ENCODE measurements at regions not wholly inside any gene's neighbourhood (a gene's known extent, or its start where the extent isn't known, plus 50 kb on each side); places are given as distances from the start of the nearest gene placed in this dataset.

DNA sequence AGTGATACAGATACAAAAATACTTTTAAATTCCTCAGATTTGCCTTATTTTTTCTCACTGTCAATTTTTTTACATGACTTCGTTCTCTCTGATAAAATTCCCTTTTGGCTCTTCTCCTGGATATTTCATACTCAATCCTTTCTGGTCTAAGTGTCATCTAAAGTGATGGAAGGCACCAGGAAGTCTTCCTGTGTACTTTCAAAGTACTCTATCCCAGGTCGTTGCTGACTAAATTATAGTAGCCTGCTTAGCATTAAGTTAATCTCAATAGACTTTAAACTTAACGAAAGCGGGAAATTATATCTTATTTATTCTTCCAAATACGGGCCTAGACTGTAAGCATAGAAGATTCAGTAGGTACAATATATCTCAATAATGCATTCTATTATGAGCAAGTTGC is 67.8 kb downstream of the CASP12 start:
- DNase-seq (ENCODE audit: low spot score), result peak; percentile 4

DNA sequence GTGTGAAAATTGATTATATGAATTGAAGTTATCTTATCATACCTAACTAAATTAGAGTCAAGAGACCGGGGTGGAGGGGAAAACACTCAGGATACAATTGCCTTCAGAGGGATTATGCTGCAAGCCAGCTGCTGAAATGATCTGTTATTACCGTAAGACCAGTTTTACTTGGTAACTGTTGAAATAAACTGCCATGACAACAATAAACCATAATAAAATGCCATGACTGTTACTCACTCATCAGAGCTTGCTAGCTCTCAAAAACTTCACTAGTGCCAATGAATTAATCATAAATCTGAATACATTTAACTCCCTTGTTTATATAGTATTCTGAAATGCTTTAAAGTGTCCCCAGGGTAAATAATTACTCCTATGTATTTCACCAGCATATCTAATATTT is 68.2 kb downstream of the CASP12 start:
- DNase-seq (ENCODE audit: low spot score), result peak; percentile 39

DNA sequence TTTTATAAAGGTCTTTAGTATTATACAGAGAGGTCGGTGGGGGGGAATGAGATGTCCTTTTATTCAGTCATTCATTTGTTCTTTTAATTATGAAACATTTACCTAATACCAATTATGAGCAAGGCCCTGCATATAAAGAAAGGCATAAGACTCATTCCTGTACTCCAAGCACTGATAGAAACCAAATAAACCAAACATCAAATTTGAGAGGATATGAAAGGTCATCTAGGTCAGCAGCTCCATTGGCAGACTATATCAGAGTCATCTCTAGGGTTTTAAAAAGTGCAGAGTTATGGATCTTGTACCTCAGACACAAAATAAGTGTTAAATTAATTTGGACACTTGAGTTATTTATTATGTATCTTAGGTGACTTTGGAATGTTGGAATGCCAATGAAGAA is 71.5 kb downstream of the CASP12 start:
- no peak for DNase-seq (ENCODE audit: low spot score)

DNA sequence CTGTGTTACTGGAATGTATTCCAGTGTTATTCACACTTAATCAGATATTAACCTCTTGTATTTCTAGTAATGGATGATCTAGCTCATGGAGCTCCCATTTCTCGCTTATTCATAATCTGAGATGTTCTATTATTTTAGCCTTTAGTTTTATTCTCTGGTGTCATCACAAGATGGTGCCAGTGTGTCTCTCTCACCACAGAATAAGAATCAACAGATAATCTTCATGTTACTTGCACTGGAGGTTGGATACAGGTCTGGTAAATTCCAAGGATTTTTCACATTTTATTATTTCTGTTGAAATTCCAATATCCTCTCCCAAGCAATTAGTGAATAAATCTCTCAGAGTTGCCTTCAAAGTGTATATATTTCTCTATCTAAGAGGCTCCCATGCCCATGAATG is 74.6 kb downstream of the CASP12 start:
- DNase-seq (ENCODE audit: low spot score), result no peak

DNA sequence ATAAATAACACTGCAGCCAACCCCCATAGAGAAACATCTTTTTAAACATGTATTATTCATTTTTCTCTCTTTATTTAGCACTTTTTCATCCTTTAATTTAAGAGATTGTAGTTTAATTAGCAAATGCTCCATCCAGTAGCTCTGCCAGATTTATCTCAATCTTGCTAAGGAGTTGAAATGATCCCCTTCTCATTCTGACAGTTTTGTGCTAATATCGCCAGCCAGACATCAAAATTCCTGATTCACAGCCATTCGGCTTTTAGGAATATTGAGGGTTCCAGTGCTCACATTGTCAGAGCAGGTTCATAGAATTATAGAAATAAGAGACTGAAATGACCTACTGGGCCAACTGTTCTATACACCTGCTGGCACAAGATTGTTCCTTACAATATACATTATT is 77.8 kb downstream of the CASP12 start:
- no peak for DNase-seq (ENCODE audit: low spot score)

DNA sequence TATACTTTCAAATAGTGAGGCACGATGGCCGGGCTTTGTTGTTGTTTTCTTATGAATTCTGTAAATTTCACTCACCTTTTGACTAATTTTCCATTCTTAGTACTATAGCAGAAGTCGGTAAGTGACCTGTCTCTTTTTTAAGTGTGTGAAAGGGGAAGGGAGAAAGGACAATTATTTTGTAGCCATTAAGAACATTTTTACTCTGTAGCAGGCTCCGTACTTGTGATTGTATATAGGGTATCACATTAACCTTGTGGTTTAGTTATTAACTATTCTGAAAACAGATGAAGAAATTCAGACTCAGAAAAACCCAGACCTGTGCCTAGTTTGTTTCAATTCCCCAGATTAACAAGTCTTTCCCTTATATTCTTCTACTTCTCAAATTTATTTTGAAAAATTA is 78.7 kb downstream of the CASP12 start:
- no peak for DNase-seq (ENCODE audit: low spot score)

DNA sequence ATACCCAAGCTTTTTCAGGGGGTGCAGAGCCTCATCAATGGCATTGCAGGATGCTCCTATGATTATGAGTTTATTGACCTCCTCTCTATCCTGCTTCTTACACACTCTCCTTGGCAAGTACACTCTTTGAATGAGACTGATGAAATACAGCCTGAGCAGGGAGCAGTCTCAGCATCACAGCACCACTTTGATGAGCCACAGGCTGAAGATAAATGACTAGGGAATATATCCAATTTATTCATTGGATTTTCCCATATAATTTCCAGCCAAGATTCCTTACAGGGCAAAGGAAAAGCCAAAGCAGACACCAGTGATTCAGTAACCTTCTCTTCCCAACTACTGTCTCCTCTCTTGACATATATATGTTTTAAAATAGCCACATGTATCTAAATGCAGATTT is 79.2 kb downstream of the CASP12 start:
- peak; percentile 58 for DNase-seq (ENCODE audit: low spot score)

DNA sequence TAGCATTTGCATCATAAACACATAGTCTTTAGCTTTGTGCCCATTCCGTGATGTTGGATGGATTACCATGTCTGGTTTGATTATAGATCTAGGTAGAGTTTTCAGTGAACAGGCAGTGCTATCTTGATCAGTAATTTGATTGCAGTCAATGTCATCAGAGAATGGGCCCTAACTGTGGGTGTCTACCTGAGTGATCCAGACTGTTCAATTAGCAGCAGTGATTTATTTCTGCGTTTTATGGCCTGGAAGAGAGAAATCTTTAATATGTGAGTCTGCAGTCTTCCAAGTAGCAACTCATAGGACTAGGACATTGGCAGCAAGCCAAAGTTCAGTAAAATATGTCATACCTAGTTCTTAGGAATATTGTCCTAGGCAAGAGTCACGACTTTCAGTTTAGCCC is 80.3 kb downstream of the CASP12 start:
- no peak for DNase-seq (ENCODE audit: low spot score)

DNA sequence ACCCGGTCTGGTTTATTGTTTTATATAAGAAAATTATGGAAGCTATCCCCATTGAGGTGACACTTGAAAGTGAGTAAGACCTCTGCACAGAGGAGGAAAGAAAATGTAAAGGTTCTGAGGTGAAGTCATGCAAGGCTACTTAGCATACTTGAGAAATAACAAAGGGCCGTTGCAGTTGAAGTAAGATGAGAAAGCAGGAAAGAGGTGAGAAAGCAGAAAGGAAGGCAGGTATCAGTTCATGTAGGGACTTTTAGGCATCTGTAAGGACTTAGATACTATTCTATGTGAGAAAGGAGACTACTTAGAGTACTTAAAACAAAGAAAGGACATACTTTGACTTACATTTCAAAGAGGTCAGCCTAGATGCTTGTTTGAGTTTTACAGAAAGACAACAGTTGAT is 84.7 kb downstream of the CASP12 start:
- no peak for DNase-seq (ENCODE audit: low spot score)

DNA sequence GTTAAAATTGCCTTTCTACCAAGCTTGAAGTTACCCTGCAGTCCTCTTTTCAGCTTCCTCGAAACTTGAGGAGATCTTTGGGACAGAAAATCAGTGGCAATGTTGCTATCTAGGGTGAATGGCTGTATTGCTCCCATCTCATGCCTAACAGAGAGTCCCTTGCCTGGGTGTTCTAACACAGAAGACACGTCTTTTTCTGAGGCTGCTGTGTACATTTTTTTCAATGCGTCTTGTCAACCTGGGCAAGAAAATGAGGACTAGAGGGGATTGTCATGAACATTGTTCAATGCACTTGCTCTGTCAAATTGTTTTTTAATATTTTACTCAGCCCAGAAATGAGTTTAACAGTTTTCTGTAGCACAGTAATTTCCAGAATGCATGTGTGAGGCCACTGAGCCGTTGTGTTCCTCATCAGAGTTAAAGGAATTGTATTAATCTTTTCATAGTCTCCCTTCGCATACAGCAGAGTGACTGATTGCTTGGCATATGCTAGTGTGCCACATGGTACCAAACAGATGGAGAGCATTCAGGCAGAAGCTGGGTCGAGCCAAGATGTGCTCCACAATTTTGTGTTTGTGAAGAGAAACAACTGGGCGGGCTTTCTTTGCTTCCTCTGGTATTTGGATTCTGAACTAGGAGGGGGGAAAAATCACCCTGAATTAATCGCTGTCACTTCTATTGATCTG is 86.0 kb downstream of the CASP12 start:
- no peak for DNase-seq (ENCODE audit: low spot score)

DNA sequence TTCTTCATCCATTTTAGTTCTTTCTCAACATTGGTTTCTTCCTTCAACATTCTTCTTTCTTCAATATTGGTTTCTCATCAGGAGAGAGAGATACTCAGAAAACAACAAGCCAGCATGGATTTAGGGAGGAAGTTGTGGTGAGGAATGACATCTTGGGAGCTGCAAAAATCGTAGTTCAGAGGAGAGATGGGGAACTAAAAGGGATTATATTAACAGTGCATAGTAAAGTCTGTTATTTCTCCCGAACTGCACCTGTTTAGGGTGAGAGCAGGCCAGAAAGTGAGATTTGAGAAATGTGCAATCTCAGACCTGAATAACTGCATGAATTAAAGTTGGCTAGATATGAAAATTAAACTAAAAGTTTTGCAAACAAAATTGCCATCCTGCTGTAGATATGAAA is 94.5 kb downstream of the CASP12 start:
- no peak for DNase-seq (ENCODE audit: low spot score)

DNA sequence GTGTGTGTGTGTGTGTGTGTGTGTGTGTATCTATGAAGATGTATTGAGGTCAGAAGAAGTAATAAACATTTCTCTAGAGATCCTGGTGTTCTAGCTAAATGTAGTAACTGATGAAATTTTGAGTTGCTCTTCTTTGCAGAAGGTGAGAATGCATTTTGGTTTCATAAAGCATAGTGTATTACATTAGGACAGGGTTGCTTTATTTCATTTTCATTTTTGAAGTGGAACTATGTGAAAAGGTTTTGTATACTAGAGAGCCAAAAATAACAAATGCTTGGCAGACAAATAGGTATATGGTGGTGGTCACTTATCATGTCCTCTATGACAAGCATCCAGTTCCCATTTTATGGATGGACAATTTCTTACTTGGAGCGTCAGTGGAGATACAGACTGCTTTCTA is 99.0 kb downstream of the CASP12 start:
- no peak for DNase-seq (ENCODE audit: low spot score)

DNA sequence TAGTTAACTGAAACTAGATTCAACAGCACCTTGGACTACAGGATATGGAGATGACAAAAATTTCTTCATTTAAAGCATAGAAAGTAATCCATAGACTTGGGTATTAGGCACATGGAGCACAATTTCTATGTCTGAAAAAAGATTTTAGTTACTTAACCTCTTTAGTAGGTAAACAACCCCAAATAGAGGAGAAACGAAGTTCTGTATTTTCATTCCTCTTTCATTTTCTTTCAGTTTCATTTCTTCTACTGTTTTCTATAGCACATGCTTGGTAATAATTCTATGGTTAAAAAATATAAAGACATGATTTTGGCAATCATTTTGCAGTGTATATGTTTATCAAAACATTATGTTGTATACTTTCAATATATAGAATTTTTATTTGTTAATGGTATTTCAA is 99.5 kb downstream of the CASP12 start:
- no peak for DNase-seq (ENCODE audit: low spot score)

DNA sequence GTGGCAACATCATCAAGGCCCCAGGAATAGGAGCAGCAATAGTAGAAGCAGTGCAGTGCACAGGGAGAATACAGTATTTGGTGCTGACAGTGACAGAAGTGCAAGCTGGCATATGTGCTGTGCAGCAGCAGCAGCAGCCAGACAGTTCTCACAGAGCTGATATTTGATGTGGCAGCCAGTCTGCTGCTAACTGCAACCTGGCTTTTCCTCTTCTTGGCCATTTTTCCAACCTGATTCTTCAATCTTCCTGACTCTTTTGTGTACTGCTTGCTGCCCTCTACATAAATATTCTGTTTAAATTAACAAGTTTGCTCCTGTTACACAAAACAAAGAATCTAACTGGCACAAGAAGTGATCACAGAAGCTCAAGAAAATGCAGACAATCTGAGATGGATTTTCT is 102.0 kb downstream of the CASP12 start:
- no peak for DNase-seq (ENCODE audit: low spot score)

DNA sequence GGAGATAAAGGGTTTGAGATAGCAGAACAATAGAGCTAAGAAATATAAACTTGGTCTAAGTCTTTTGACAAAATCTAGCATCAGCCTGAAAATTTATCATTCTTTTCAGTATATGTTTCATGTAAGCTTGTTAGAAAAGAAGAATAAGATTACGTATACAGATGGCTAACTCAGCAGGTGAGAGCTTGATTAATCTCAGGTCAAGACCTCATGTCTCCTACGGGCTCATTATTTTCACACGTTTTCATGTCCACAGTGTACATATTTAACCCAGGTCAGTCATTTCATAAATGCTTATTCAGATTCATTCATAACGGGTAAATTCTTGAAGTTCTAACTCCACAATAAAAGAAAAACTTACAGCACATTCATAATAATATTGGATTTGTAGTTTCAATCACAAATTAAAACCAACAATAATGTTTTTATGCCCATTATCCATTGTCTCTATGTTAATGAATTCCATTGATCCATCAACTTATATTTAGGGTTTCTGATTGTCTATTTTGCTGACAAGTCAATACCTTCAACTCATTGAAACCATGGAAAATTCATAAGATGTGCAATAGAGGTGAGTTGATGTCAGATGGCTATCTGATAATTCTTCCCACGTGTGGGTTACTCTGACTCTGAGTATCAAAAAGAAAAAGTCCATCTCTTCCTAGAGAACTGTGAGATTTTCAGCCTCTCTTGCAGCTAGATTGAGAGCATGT is 102.6 kb downstream of the CASP12 start:
- DNase-seq (ENCODE audit: low spot score), result no peak

DNA sequence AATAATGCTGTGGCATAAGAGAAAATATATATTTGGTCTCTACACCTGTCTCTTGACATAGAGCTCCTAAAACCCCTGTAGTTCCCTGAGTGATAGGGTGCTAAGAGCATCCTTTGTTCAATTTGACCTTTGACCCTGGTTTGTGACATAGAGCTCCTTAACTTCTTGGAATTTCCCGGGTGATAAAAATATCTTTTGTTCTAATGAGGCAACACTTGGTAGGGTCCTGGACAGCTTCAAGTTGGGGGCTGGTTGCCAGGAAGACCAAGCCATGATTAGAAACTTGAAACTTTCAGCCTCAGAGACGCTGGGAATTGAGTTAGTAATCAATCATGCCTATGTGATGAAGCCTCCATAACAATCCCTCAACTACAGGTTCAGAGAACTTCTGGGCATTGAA is 105.4 kb downstream of the CASP12 start:
- no peak for DNase-seq (ENCODE audit: low spot score)

DNA sequence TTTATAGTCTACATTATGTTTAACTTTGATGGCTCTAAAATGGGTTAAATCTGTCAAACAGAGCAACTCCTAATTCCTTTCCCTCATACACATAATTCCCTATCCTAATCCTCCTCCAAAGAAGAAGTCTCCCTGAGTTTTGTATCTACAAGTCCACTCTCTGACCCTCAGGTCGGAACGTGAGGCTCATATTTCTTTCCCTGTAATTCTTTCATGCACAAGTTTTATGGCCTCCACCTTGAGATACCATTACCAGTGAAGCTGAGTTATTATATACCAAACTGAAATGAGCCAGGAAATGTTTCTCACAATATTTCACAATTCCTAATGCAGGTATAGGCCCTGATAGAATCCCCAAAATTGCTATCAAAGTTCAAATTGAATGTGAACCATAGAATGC is 106.4 kb downstream of the CASP12 start:
- DNase-seq (ENCODE audit: low spot score), result no peak

DNA sequence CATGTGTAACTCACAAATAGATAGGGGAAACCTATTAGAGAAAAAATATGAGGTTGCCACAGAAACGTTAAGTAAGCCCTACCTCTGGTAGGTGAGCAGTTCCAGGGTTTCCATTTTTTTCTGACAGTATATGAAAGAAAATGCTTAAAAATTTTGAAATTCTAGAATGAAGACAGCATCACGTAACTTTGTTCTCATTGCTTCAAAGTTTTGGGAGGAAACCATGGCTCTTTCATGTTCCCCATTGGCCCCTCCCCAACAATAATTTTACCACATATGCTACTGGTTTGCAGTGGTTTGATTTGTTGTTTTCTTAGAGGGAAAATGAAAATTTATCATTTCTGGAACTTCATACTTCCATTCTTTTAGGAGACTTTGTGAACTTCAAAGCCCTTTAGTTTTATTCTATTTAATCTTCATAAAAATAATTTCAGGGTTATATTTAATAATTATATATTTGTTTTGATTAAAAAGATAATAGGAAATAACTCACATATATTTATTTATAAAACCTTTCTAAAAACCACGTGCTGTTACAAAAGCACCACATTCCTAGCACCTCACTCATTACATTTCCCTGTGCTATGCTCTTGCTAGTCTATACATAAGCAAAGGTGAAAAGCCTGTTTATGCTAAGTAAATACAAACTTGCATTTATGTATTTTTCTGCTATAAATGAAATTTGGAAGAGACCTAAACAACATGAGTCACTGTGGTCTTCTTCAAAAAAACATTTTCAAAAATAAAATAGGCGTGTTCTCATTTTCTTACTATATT is 113.4 kb downstream of the CASP12 start:
- DNase-seq (ENCODE audit: low spot score), result no peak

DNA sequence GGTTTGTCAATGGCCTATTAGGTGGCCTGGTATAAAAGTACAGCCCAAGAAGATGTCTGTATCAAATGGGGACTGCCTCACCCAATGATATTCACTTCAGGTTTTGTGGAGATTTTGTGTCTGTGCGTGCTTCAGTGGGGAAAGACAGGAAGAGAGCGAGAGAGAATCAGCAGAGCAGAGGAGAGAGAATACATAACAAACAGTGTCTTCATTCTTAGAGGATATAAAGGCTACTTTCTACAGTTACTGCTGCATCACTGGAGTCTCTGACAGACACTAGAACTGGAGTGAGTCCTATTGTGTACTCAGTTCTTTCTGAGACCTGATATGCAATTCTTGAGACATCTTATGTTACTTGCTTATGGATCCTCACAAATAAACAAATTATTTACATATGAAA is 115.0 kb downstream of the CASP12 start:
- DNase-seq (ENCODE audit: low spot score), result no peak

DNA sequence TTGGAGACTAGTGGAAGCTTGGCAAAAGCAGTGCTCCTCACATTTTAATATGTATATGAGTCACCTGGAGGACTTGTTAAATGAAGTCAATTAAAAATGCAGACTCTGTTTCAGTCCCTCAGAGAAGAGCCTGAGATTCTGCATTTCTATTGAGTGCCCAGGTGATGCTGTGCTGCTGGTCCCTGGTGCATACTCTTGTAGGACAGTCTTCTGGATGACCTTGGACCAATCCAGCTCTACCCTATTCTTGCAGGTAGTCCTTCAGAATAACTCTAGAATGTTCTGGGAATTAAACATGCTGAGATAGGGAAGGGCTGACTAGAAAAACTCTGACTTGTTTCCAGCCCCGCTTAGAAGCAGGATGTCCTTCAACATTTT is 115.9 kb downstream of the CASP12 start:
- DNase-seq (ENCODE audit: low spot score), result no peak

DNA sequence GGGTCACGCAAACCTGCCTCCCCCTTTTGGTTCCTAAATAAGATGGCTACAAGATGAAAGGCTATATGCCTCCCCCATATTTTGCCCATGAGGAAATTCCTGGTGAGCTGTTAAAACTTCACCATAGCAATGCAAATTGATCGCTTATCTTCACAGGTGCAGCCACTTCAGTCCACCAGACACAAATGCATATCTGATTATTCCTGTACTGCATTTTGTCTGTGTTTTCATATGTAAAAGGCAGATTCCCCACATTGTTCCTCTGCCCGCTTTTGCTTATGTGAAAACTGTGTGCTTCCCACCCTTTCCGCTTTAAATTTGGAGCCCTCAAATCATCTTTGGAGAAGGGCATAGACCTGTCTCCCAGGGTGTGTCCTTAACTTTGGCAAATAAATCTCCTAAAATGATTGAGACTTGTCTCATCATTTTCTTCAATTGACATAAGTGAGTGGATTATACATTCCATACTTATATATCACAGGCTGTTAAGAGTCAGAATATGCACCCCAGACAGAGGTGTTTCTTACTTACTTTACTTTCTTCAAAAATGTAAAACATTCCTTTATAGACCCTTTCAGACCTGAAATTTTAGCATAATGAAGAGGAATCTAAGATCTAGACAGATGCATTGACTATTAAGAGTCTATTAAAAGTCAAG is 116.4 kb downstream of the CASP12 start:
- no peak for DNase-seq (ENCODE audit: low spot score)

DNA sequence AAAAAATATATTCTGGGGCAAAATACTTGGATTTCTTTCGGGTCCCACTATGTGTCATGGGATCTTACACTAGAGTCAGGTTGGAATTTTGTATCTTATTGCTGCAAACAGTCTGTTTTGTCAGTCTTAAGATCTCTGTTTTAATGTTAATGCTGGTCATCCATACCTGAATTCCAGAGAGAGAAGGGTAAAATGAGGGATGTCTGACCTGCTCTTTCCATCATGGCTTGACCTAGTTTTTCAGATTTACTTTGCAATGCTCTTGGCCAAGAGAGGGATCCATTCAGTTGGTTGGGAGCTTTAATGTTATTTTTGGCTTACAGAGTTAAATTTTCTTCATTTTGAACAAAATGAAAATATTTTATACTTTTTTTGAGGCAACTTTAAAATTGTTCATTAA is 117.2 kb downstream of the CASP12 start:
- no peak for DNase-seq (ENCODE audit: low spot score)

Data from umbilical cord (tissue), 1 donor.